GM12872 (cell line): ENCODE measurements at regions not wholly inside any gene's neighbourhood (a gene's known extent, or its start where the extent isn't known, plus 50 kb on each side); places are given as distances from the start of the nearest gene placed in this dataset.

Experiments
- TF ChIP-seq, protein P1 (sequence below): IDR thresholded peaks from 3 replicates; pipeline ENCODE4 v1.5.1; 2011; ENCODE audit warnings: low read depth, mild to moderate bottlenecking, low read length, moderate library complexity; ENCODE audit not compliant: insufficient read depth

DNA sequence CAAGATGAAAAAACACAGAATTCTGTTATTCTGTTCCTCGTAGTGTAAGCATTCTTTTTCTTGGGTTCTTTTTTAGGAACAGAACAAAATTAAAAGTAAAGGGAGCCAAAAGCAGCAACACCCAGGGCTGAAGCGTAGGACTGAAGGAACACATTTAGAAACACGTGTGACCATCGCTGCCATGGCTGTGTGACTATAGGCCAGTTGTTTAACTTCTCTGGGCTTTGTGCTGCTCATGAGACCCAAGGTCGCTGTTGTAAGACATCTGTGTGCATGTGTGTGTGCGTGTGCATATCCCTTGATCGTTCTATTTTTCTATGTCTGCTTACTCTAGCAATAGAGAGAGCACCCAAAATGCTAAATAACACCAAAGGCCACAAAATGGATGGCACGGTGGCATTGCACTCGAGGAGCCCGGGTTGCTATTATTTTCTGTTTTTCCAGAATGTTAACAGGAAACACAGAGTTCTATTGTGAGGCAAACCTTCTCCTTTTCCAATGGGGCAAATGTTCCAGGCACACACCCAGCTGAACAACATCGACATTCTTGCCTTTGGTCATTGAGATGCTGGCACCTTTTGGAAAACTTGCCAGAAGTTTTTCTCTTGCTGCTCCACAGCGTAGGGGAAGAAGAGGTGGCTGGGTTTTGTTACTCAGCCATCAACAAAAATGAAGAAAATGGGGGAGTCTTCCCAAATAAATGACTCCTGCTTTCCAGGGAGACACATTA lies 267.8 kb upstream of the ECI2 start:
- TF ChIP-seq, protein P1, sequence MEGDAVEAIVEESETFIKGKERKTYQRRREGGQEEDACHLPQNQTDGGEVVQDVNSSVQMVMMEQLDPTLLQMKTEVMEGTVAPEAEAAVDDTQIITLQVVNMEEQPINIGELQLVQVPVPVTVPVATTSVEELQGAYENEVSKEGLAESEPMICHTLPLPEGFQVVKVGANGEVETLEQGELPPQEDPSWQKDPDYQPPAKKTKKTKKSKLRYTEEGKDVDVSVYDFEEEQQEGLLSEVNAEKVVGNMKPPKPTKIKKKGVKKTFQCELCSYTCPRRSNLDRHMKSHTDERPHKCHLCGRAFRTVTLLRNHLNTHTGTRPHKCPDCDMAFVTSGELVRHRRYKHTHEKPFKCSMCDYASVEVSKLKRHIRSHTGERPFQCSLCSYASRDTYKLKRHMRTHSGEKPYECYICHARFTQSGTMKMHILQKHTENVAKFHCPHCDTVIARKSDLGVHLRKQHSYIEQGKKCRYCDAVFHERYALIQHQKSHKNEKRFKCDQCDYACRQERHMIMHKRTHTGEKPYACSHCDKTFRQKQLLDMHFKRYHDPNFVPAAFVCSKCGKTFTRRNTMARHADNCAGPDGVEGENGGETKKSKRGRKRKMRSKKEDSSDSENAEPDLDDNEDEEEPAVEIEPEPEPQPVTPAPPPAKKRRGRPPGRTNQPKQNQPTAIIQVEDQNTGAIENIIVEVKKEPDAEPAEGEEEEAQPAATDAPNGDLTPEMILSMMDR = no peak

- TF ChIP-seq, protein P1 = no peak
Observed at GRCh38 chr6:4402477-4402976, 267.2 kb upstream of the ECI2 start.

DNA sequence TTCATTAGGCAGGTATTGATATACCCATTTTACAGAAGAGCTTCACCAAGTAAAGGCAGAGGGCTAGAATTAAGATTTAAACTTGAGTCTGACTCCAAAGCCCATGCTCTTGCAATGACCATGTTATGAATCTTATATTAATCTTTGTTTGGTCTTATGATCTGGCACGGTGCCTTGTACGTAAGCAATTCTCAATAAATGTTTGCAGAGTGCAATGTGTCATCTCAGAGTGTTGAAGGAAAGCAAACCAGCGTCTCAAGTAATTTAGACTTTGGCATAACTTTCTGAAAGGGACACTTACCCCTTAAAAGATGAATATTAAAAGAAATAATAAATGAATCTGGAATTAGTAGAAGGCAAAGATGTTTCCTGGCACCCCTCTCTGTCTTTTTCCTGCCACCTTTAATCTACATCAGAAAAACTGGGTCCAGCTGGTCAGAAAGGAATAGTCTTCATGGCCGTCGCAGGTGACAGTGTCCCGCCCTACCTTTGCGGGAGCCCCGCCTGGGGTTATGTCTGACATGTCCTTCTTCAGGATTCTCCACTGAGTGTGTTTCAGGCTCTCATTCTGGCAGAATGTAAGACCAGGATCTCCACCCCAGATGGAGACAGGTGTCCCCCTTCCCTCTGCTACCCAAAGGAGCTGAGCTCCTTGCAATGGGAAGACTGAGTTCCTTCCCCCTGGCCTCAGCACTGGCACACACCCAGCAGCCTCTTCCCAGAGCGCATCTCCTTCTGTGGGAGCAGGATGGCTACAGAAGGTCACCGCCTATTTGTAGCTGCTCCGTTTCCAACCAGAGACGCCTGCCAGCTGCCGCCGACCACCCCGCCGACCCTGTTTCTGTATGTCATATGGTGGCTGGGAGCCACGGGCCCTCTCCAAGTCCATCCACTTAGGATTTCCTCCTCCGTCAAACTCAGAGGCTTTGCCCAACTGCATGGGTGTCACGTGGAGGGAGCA lies 266.3 kb upstream of the ECI2 start:
- TF ChIP-seq, protein P1 = no peak

GRCh38 chr6:4399656-4400055 lies 264.3 kb upstream of the ECI2 start:
- TF ChIP-seq, protein P1 = no peak

DNA sequence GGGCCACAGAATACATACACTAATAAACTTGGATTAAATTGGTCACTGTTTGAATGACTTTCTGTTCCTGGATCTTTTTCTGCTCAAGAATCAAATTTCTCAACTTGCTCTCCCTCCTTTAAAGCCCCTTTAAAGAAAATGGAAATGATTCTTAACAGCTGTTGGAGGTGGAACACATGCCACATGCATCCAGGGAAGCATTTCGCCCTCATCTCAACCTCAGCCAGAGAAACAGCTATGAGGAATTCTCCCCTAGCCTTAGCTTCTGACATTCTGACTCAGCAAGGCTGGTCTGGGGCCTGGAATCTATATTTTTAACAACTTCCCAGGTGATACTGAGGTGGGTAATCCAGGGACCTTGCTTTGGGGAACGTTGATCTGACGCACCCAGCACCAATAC lies 263.4 kb upstream of the ECI2 start:
- TF ChIP-seq, protein P1 = no peak

- TF ChIP-seq, protein P1 = no peak
Observed at GRCh38 chr6:4397307-4397706, 261.9 kb upstream of the ECI2 start.

- TF ChIP-seq, protein P1 = no peak
Observed at GRCh38 chr6:4396044-4396443, 260.7 kb upstream of the ECI2 start.
